AG09309 (cell line): ENCODE measurements at regions not wholly inside any gene's neighbourhood (a gene's known extent, or its start where the extent isn't known, plus 50 kb on each side); places are given as distances from the start of the nearest gene placed in this dataset.

ENCODE experiments used
- DNase-seq: peaks from one replicate; pipeline ENCODE4 v3.0.0-alpha.2; 2010; ENCODE audit warnings: low read depth
- H3K4me3 ChIP-seq: 2 replicates; pipeline ENCODE4 v1.5.1; 2011; ENCODE audit warnings: mild to moderate bottlenecking, low read depth, low read length, moderate library complexity; ENCODE audit not compliant: control insufficient read depth
- CTCF ChIP-seq: IDR thresholded peaks from 2 replicates; pipeline ENCODE4 v1.5.1; 2011; ENCODE audit warnings: mild to moderate bottlenecking, low read depth, low read length, inconsistent platforms; ENCODE audit not compliant: insufficient read depth, control insufficient read depth; ENCODE audit errors: missing control alignments

- H3K4me3 ChIP-seq, result no peak overlapping the region
- DNase-seq, result no peak
- no peak for TF ChIP-seq CTCF
Measured at GRCh38 chr13:65093357-65093756, 2136.8 kb downstream of the PCDH9 start.

GRCh38 chr13:65091031-65091430, 2139.1 kb downstream of the PCDH9 start:
- DNase-seq, result no peak
- no peak for TF ChIP-seq CTCF
- H3K4me3 ChIP-seq, result no peak overlapping the region

GRCh38 chr13:65090186-65090585, 2139.9 kb downstream of the PCDH9 start:
- TF ChIP-seq CTCF, result no peak
- no peak for DNase-seq
- H3K4me3 ChIP-seq, result no peak overlapping the region

GRCh38 chr13:65088906-65089305, 2141.2 kb downstream of the PCDH9 start:
- H3K4me3 ChIP-seq, result no peak overlapping the region
- no peak for TF ChIP-seq CTCF
- no peak for DNase-seq

- no peak for TF ChIP-seq CTCF
- no peak overlapping the region for H3K4me3 ChIP-seq
- no peak for DNase-seq
Measured at GRCh38 chr13:65085977-65086376, 2144.2 kb downstream of the PCDH9 start.

GRCh38 chr13:65074248-65074647, 2155.9 kb downstream of the PCDH9 start:
- no peak overlapping the region for H3K4me3 ChIP-seq
- no peak for DNase-seq
- TF ChIP-seq CTCF, result no peak

GRCh38 chr13:65064967-65065366, 2165.2 kb downstream of the PCDH9 start:
- no peak overlapping the region for H3K4me3 ChIP-seq
- DNase-seq, result no peak
- no peak for TF ChIP-seq CTCF
